HG02759 (cell line): ENCODE measurements at regions not wholly inside any gene's neighbourhood (a gene's known extent, or its start where the extent isn't known, plus 50 kb on each side); places are given as distances from the start of the nearest gene placed in this dataset.
"Not testable (repeated sequence)": the region's sequence is repeated elsewhere in the genome, so short reads cannot be mapped to it uniquely, and the experiment has no call there.

ENCODE experiments used
- ATAC-seq: cut with Tn5 transposase; IDR thresholded peaks from one replicate; pipeline ENCODE4 v1.9.1; 2021; ENCODE audit warnings: mild to moderate bottlenecking, moderate library complexity; ENCODE audit not compliant: unreplicated experiment

- no peak for ATAC-seq
Observed at GRCh38 chr5:71903808-71904207, 184.7 kb downstream of the CARTPT start.

DNA sequence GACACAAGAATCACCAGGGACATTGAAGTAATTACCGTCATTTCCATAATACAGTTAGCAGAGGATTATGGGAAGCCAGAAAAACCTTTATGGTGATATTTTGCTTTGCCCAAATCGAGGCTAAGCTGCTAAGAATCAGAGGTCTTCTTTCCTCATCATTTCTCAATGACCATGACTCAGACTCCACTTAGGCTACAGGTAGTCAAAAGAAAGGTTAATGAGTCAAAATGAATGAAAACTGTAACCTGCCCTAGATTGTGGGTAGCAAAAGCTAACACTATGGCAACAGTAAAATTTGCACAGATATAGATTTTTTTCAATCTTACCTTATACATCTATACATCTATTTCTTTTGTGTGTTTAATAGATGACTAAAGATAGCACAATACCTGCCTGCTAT, 185.8 kb downstream of the CARTPT start:
- no peak for ATAC-seq

- no peak for ATAC-seq
Observed at GRCh38 chr5:71905834-71906711, 187.0 kb downstream of the CARTPT start.

GRCh38 chr5:71907001-71907588, 188.0 kb downstream of the CARTPT start:
- no peak for ATAC-seq

DNA sequence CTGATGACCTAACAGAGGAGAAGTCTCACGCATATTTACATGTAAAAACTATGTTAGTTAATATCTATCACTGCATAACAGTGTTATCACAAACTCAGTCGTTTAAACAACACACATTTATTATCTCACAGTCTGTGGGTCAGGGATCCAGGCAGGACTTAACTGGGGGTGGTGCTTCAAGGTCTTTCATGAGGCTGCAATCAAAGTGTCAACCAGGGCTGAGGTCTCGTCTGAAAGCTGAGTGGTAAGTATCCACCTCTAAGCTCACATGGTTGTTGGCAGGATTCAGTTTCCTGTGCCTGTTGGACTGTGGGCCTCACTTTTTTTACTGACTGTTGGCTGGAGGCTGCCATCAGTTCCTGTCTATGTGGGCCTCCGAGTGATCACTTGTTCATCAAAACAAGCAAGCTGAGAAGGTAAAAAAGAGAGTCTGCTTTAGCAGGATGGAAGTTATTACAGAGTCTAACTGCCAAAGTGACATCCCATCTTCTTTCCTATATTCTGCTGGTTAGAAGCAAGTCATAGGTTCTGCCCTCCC, 188.6 kb downstream of the CARTPT start:
- no peak for ATAC-seq

GRCh38 chr5:71910741-71911140, 191.7 kb downstream of the CARTPT start:
- no peak for ATAC-seq

DNA sequence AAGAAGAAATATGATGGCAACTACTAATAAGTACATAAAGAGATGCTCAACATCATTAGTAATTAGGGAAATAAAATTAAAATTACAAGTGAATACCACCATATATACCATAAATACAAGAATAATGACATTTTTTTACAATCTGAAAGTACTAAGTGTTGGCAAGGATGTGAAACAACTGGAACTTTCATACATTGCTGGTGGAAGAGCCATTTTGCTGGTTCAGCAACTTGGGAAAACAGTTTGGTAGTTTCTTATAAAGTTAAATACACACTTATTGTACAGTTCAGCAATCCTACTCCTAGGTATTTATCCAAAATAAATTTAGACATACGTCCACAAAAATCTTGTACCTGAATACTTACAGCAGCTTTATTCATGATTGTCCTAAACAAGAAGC, 192.9 kb downstream of the CARTPT start:
- ATAC-seq = no peak

- ATAC-seq = no peak
Observed at GRCh38 chr5:71914281-71914680, 193.0 kb upstream of the MAP1B start.

DNA sequence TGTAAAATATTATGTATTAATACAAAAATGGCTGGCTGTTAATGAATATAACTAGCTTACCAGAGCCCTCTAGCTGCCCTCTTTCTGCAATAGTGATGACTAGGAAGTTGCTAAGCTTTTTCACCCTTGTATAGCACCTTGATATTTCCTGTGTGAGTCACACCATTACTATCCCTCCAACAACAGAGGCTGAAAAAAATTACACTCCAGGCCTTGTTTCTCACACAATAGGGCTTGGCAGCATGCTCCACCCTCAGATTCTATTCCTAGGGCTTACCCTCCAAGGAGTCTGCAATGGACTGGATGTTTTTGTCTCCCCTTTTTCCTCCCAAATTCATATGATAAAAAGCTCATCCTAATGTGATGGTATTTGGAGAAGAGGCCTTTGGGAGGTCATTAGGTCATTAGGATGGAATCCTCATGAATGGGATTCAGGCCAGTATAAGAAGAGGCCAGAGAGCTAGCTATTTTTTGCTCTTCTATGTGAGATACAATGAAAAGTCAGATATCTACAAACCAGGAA, 184.6 kb upstream of the MAP1B start:
- ATAC-seq = no peak

DNA sequence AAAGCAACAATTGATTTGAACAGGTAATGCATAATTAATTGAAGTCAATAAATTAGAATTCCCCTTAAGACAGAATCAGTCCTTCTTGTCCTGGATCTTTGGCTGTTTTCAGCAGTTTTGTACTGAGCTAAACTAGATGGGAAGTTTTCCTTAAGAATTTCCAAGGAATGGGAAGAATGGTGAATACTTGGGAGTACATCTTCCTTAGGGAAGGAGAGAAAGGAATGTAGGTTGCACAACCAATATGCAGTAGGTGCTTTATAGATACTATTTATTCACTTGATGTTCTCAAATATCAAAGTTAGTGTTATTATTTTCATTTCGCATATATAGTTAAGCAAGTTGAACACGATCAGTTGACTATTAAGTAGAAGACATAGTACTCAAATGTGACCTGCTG, 183.5 kb upstream of the MAP1B start:
- no peak for ATAC-seq

- ATAC-seq = no peak
Observed at GRCh38 chr5:71924325-71924724, 182.9 kb upstream of the MAP1B start.

- no peak for ATAC-seq
Observed at GRCh38 chr5:71924980-71925379, 182.3 kb upstream of the MAP1B start.

- ATAC-seq = no peak
Observed at GRCh38 chr5:71925608-71926091, 181.6 kb upstream of the MAP1B start.

GRCh38 chr5:71929003-71929402, 178.3 kb upstream of the MAP1B start:
- no peak for ATAC-seq

DNA sequence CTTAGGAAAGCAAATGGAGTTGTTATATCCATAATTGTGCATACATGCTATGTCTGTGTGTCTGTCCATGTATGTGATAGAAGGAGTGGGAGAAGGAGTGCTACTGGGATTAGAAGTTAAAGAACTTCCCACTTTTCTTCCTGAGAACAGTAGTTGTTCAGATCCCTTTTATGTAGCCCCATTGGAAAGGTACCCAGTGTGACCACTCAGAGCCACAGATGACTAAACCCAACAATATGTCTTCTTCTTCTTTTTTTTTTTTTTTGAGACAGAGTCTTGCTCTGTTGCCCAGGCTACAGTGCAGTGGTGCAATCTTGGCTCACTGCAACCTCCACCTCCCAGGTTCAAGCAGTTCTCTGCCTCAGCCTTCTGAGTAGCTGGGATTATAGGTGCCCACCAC, 176.7 kb upstream of the MAP1B start:
- ATAC-seq = not testable (repeated sequence)

GRCh38 chr5:71932131-71932654, 175.1 kb upstream of the MAP1B start:
- no peak for ATAC-seq

GRCh38 chr5:71932655-71933338, 174.5 kb upstream of the MAP1B start:
- ATAC-seq = no peak

- ATAC-seq = no peak
Observed at GRCh38 chr5:71934322-71934721, 173.0 kb upstream of the MAP1B start.

DNA sequence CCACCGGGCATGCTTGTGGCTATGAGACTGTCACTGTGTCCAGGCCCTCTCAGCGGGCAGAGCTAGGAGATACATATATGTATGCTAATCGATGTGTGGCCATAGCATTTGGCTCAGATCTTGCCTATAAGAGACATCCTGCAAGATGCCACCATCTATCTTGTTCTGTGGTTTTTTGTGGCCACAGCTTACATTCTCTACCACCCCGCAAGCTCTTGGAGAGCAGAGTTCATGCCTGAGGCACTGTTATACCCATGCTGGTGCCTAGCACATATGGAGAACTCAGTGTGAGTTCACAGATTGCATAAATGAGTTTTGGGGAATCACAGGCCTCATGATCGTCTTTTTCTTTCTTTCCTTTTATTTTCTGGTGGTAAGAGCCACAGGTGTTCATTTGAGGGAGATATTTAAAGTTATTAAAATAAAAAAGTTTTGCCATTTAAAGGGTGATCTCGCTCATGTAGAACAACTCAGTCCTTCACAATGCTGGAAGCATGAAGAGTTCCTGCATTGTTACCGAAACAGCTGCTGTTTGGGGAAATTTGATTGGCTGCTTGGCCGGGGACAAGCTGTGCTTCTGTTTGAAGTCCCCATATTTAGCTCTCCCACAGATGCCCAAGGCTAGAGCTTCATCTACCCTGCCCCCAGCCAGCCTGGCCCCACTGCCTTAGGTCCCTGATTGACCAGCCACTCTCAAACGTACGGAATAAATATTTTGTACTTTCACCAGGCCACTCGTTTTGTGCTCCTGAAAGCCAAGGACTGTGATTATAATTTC, 169.2 kb upstream of the MAP1B start:
- ATAC-seq = no peak

- ATAC-seq = no peak
Observed at GRCh38 chr5:71938895-71939294, 168.4 kb upstream of the MAP1B start.
